Hematopoietic multipotent progenitor cell treated with erythropoietin and hydrocortisone succinate and interleukin-3 and kit ligand, for 8 days (in vitro differentiated cells): ENCODE measurements at regions not wholly inside any gene's neighbourhood (a gene's known extent, or its start where the extent isn't known, plus 50 kb on each side); places are given as distances from the start of the nearest gene placed in this dataset.
A peak's percentile ranks its signal among the peaks of the same experiment; 100 is the strongest.

ENCODE experiments used
- DNase-seq: peaks from one replicate; pipeline ENCODE4 v3.0.0-alpha.2; 2015

DNA sequence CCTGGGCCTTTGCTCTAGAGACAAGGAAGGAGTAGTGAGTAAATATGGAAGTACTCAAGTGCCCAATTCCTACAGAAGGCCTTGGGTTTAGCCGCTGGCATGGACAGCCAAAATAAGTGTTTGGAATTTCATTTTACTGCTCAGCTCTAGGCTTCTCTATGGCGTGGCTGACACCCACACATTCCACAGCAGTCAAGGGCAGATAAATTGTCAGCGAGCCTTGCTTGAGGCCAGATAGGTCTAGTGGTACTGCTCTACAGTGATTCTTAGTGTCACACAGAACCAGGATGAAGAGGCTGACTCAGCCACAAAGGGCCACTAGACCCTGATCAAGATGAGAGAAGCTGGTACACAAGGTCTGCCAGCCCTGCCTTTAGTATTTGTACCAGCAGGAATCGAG is 111.0 kb upstream of the NFIB start:
- DNase-seq, result no peak

- DNase-seq, result no peak
These were observed 110.3 kb upstream of the NFIB start for GRCh38 chr9:14424289-14424688.

GRCh38 chr9:14423815-14424261 is 109.9 kb upstream of the NFIB start:
- no peak for DNase-seq

DNA sequence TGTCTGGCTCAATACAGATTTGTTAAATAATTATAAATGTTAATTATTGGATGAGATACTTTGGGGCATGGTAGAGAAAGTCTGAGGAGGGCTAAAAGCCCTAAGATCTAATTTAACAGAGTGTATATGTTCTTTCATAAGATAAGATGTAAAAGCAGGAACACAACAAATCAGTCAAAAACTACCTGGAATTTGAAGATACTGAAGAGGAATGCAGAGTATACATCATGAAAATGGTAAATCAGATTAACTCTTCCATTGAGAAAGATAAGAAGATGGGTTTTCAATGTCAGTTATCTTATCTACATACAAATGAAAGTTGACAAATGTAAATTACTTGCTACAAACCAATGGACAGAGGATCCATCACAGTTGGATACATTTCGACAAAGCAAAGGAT is 107.3 kb upstream of the NFIB start:
- no peak for DNase-seq

DNA sequence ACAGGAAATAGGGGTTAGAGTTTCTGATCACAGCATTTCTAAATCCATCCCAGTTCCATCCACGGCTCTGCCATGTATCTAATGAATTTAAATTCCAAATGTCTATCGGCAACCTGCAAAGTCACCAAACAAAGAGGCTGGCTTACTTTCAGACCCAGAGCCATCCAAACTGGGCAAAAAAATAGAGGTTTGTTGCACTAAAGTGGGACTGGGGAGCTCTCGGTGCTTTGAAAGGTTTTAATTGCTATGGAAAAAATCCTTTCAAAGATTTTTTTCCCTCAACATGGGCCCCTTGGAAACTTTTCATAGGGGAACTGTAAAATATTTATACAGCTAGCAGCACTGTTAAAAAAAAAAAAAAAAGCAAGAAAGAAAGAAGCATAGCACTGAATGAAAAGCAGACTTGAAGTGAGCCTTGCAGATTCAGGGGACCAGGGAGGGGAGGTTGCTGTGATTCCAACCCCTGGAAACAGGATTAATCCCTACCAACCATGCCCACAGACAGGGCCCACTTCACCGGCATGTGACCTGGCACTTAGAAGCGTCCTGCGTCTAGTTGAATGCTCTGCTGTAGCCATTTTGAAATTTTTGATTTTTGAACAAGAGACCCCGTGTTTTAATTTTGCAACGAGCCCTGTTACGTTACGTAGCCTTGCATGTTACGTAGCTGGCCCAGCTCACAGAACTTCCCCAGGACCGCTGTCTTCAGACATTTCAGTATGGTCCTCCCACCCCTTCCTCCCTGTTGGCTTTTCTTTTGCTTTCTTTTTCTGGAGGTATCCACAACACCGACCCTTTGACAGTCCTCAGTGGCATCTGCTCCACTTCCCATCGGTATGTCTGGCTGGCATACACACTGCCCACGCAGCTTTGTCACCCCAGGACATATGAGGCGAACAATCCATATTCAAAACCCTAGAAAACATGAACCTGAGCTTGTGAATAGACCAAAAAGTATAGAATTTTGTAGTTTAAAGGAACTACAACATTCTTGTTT is 105.3 kb upstream of the NFIB start:
- DNase-seq, result no peak

DNA sequence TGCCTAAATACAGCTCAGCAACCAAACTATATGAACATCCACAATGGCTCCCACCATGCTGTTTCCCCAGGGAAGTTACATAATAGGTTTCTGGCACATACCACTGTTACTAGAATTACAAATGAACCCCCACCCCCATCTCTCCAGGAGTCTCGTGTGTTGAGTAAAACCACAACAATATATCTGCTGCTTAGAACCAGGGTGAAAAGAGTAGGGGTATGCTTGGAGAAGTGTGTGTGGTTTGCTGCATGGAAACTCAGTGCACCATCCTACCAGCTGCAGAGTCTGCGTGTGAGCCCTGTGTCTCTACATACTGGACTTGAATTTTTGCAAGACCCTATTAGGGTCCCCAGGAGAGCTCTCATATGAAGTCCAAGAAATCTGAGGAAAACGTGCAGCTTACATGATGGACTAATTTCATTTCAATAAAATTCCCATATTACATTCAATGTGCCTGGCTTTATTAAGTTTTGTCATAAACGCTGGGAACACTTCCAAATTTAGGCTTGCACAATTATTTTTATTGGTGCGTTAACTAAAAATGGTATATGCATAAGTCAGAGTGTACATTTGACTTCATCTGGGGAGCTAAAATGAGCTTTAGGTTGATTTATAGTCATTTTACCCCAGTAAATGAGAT is 104.5 kb upstream of the NFIB start:
- no peak for DNase-seq

- no peak for DNase-seq
These were observed 103.3 kb upstream of the NFIB start for GRCh38 chr9:14417237-14417636.

- DNase-seq, result no peak
These were observed 102.0 kb upstream of the NFIB start for GRCh38 chr9:14415947-14416346.

- no peak for DNase-seq
These were observed 99.9 kb upstream of the NFIB start for GRCh38 chr9:14413812-14414211.

DNA sequence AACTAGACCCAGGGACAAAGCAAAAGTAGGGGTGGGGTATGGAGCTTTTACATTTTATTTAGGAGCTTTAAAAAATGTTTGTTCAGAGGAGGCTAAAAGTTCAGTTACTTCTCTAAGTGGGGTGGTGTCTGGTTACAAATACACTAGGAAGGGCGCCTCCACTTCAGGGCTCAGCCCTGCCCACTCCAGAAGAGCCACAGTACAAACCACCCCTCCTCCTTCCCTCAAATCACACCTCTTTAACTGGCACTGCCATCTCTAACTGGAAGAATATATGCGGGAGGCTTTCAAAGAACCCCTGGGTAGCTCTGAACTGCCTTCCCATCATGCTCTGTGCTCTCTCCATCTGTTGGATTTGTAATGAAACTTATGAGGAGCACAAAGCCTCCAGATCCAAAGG is 98.8 kb upstream of the NFIB start:
- DNase-seq, result no peak

GRCh38 chr9:14406463-14406862 is 92.5 kb upstream of the NFIB start:
- no peak for DNase-seq

GRCh38 chr9:14405176-14405706 is 91.3 kb upstream of the NFIB start:
- DNase-seq, result no peak

- DNase-seq, result no peak
These were observed 89.1 kb upstream of the NFIB start for GRCh38 chr9:14403081-14403480.

GRCh38 chr9:14402583-14402982 is 88.6 kb upstream of the NFIB start:
- DNase-seq, result no peak

DNA sequence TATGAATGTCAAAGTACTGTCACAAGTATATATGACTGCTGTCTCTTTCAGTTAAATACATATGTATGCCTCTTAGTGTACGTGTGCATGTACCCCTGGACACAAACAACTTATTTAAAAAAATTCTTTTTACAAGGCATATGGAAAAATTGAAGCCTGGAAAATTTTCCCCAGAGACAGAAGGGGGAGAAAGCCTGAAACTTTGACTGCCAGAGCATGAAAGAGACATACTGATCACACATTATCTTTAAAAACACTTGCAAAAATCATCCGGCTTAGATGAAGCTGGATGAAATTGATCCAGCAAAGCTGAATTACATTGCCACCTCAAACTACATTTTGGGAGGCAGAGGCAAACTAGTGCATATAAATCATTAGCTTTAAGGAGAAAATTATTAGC is 88.0 kb upstream of the NFIB start:
- DNase-seq, result no peak

DNA sequence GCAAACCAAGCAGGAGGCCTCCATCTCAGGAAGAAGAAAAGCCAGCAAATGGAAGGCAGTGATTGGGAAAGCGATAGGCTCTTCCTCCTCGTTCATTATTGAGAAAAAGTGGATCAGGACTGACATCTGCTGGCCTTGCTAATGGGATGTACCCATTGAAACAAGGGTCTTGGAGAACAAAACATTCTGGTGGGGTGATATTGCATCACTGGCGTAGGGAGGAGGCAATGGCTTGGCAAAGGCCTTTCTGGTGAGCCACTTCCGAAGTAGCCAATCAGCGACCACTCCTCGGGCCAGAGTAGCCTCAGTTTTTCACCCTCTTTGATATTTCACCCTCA is 86.7 kb upstream of the NFIB start:
- peak; percentile 8 for DNase-seq

DNA sequence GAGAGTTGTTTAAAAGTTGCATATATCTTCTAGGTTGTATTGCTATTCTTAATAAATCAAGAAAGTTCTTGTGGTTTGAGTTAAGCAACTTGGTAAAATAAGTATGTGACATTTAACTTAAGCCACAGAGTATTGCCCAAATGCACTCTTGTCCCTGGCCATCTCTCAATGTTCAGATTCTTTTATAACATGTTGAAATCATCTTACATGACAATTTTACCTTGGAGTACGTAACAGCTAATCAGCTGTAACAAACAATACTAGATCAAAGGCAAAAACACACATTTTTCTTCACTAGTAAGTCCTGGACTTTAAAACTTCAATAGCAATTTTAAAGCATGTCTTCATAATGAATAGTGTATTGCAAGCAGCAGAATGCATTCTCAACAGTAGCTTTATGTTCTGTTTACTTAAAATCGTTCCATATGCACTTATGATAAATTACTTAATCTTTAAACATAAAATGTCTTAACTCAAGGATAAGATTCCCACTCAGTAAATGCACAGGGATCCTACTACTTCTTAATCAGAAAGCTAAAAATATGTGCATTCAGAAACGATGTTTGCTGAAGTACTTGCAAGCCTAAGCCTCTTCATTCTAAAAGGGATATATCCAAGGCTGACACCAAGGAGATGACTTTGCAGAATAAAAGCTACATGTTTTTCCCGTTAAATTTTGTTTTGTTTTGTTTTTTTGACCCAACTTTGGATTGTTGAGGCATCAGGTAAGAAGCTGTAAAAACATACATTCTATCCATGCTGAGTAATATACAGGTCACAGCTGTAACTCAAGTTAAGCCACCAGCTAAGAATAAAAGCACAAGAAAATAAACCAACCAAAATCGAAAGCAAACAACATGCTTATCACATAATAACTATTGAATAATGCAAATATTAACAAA is 86.1 kb upstream of the NFIB start:
- no peak for DNase-seq

DNA sequence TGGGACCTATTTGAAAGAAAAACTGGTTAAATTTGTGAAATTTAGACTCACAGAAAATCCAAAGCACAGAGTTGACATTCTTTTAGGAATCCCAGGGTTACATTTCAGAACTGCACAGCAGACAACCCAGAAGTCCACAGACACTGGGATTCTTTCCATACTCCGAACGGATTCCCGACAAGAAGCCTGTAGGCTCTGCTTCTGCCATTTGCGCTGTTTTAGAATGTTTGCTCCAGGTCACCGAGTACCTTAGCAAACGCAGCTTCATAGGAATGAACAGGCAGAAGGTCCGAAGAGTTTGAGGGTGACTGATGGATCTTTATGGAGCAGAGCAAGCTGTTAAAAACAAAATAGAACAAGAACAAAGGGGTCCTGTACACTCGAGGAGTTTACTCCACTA is 84.5 kb upstream of the NFIB start:
- no peak for DNase-seq

- no peak for DNase-seq
These were observed 82.2 kb upstream of the NFIB start for GRCh38 chr9:14396171-14396570.

GRCh38 chr9:14395317-14396082 is 81.6 kb upstream of the NFIB start:
- DNase-seq, result peak; percentile 89

- DNase-seq, result peak; percentile 47
These were observed 79.5 kb upstream of the NFIB start for GRCh38 chr9:14393418-14393817.

DNA sequence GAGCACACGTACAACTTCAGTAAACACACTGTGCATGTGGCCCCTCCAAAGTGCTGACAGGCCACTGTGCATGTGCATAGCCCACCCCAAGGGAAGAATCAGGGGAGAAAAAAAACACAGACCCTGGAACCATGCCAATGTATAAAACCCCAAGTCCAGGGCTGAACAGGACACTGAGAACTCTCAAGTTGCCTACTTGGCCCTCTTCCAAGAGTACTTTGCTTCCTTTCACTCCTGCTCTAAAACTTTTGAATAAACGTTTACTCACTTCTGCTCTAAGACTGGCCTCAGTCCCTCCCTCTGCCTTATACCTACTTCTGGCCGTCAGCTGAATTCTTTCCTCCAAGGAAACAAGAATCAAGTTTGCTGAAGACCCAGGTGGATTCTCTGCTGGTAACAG is 77.7 kb upstream of the NFIB start:
- DNase-seq, result peak; percentile 2
